ENCODE measurements at regions not wholly inside any gene's neighbourhood (a gene's known extent, or its start where the extent isn't known, plus 50 kb on each side); places are given as distances from the start of the nearest gene placed in this dataset.

GRCh38 chr11:90449606-90450005, 226.8 kb upstream of the CHORDC1 start:
- no peaks in the 10 kb centered on the region for H3K36me3 ChIP-seq
- no peak overlapping the region for H3K27ac ChIP-seq
- H3K9me3 ChIP-seq (ENCODE audit: severe bottlenecking) = no peaks in the 10 kb centered on the region
- DNase-seq = no peak
- H3K27me3 ChIP-seq (ENCODE audit: insufficient read depth, low read depth, severe bottlenecking) = no peaks in the 10 kb centered on the region
- no peak overlapping the region for H3K4me3 ChIP-seq (ENCODE audit: low read depth, low read length)
- TF ChIP-seq CTCF (IDR thresholded peaks at IDR 0.05; ENCODE audit: low read depth, low read length) = no peak

- no peak for DNase-seq
- no peak overlapping the region for H3K4me3 ChIP-seq (ENCODE audit: low read depth, low read length)
- no peak for TF ChIP-seq CTCF (IDR thresholded peaks at IDR 0.05; ENCODE audit: low read depth, low read length)
- H3K27ac ChIP-seq = no peak overlapping the region
- no peaks in the 10 kb centered on the region for H3K36me3 ChIP-seq
- H3K27me3 ChIP-seq (ENCODE audit: insufficient read depth, low read depth, severe bottlenecking) = no peaks in the 10 kb centered on the region
- no peaks in the 10 kb centered on the region for H3K9me3 ChIP-seq (ENCODE audit: severe bottlenecking)
These were observed 225.4 kb upstream of the CHORDC1 start for GRCh38 chr11:90448256-90448655.

DNA sequence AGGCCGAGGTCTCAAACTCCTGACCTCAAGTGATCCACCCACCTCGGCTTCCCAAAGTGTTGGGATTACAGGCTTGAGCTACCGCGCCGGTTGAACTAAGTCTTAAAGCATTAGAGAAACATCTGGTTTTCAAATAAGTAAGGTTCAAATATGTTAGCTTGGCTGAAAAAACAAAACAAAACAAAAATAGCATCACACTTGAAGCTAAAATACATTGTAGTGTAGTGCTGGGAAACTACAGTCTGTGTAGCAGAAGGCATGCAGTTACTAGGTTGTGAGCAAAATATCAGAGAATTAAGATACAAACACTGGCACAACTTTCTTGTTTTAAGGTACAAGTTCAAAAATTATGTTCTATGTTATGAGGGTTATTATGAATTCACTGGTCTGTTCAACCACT, 224.8 kb upstream of the CHORDC1 start:
- no peaks in the 10 kb centered on the region for H3K36me3 ChIP-seq
- DNase-seq = peak; percentile 11
- no peak overlapping the region for H3K27ac ChIP-seq
- TF ChIP-seq CTCF (IDR thresholded peaks at IDR 0.05; ENCODE audit: low read depth, low read length) = no peak
- H3K9me3 ChIP-seq (ENCODE audit: severe bottlenecking) = no peaks in the 10 kb centered on the region
- H3K27me3 ChIP-seq (ENCODE audit: insufficient read depth, low read depth, severe bottlenecking) = no peaks in the 10 kb centered on the region
- no peak overlapping the region for H3K4me3 ChIP-seq (ENCODE audit: low read depth, low read length)

DNA sequence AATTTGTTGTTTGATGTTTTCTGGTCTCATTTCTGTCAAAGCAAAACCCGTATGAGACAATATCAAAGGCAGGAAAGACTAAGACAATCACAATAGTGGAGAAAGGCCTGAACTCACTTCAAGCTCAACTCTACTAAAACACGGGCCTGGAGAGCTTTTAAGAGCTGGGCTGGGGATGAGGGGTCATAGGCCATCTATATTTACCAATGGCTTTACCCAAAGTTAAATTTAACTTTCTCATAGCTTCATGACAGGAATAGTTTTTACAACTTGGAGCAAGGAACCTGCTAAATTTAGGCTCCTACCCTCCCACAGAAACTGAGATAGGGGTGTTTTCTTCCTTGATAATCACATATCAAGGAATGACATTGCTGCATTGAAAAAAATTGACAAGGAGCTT, 223.4 kb upstream of the CHORDC1 start:
- no peaks in the 10 kb centered on the region for H3K36me3 ChIP-seq
- H3K9me3 ChIP-seq (ENCODE audit: severe bottlenecking) = no peaks in the 10 kb centered on the region
- DNase-seq = no peak
- no peak overlapping the region for H3K4me3 ChIP-seq (ENCODE audit: low read depth, low read length)
- no peaks in the 10 kb centered on the region for H3K27me3 ChIP-seq (ENCODE audit: insufficient read depth, low read depth, severe bottlenecking)
- H3K27ac ChIP-seq = no peak overlapping the region
- TF ChIP-seq CTCF (IDR thresholded peaks at IDR 0.05; ENCODE audit: low read depth, low read length) = no peak

DNA sequence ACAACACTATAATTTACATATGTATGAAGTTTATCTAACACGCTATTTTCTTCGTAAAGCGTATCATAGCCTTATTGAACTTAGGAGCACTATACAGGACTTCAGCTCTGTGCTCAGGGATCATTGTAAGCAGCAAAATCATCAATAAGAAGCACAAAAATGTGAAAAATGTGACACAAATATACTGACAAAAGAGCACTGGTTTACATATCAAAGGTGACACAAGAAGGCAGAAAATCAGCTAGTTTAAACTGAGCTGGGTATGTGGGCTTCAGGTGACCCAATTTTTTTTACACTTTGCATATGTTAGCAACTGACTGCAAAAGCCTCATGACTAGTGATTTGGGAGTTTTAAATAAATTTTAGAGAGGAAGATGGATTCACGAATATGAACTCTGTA, 215.2 kb upstream of the CHORDC1 start:
- Histone ChIP-seq H3K4me3 (ENCODE audit: low read depth, low read length) (no peak overlapping the region), H3K9me3 (ENCODE audit: severe bottlenecking) (no peaks in the 10 kb centered on the region), H3K27me3 (ENCODE audit: insufficient read depth, low read depth, severe bottlenecking) (no peaks in the 10 kb centered on the region), H3K27ac (no peak overlapping the region), H3K36me3 (no peaks in the 10 kb centered on the region)
- DNase-seq = no peak
- no peak for TF ChIP-seq CTCF (IDR thresholded peaks at IDR 0.05; ENCODE audit: low read depth, low read length)

DNA sequence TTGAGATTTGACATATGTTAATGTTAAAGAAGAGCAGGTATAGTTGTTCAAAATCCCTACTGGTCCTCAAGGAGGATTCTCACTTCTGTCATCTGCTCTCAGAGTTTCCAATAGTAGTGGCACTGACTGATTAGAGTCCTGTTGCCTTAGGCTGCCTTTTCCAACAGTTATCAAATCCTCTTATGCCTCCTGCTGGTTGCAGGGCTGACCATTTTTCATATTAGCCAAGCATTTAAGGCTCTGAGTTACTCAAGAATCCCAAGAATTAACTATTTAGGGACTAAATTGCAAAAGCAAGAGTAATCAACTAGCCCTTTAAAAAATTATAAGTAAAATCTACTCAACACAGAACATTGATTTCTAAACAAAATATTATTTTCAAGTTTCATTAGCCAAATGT, 212.0 kb upstream of the CHORDC1 start:
- Histone ChIP-seq H3K27me3 (ENCODE audit: insufficient read depth, low read depth, severe bottlenecking) (no peaks in the 10 kb centered on the region), H3K4me3 (ENCODE audit: low read depth, low read length) (no peak overlapping the region), H3K36me3 (no peaks in the 10 kb centered on the region), H3K9me3 (ENCODE audit: severe bottlenecking) (no peaks in the 10 kb centered on the region), H3K27ac (no peak overlapping the region)
- DNase-seq = peak; percentile 34
- TF ChIP-seq CTCF (IDR thresholded peaks at IDR 0.05; ENCODE audit: low read depth, low read length) = peak; percentile 46

Measured in WERI-Rb-1 (cell line).